Mesenteric fat pad (tissue), 1 donor: ENCODE measurements at regions not wholly inside any gene's neighbourhood (a gene's known extent, or its start where the extent isn't known, plus 50 kb on each side); places are given as distances from the start of the nearest gene placed in this dataset.
"Not testable (repeated sequence)": the region's sequence is repeated elsewhere in the genome, so short reads cannot be mapped to it uniquely, and the experiment has no call there.

Source experiments
- DNase-seq: peaks from one replicate; pipeline ENCODE4 v3.0.0-alpha.2; 2020; ENCODE audit warnings: low spot score
- donor health status: DM: yes; HTN: yes; CAD: no.

DNA sequence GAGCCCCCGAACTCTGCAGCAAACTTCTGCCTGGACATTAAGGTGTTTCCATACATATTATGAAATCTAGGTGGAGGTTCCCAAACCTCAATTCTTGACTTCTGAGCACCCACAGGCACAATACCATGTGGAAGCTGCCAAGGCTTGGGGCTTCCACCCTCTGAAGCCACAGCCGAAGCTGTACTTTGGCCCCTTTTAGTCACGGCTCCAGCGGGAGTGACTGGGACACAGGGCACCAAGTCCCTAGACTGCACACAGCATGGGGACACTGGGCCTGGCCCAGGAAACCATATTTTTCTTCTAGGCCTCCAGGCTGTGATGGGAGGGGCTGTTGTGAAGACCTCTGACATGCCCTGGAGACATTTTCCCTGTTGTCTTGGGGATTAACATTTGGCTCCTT is 373.8 kb downstream of the ZNF674 start:
- DNase-seq: not testable (repeated sequence)

DNA sequence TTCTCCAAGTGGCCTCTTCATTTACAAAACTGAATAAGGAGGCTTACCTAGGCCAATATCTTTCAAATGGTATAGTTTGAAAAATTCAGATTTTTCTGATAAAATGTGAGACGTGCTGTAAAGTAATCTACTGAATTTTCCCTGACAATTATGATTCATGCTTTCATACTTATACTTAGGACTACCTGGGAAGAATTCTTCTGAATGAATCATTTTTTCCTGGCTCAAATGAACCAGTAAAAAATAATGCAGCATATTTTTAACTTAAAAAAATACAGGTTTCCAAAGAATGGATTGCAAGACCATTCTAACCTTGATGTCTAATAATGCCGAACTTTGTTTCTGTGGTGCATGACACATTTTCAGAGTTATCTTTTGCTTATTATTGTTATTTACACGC is 375.4 kb downstream of the ZNF674 start:
- DNase-seq: no peak

DNA sequence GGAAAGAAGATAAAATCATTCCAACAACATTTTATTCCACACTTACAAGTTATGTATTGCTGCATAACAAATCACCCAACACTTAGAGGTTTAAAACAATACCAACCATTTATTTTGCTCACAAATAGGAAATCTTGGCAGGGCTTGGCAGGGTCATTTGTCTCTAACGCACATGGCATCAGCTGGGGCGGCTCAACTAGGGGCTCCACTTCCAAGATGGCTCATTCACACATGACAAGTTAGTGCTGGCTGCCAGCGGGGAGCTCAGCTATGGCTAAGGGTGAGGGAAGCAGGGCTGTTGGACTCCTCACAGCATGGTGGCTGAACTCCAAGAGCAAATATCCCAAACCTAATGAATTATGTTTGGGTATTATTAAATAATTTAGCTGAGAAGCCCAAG is 377.0 kb downstream of the ZNF674 start:
- DNase-seq: no peak

DNA sequence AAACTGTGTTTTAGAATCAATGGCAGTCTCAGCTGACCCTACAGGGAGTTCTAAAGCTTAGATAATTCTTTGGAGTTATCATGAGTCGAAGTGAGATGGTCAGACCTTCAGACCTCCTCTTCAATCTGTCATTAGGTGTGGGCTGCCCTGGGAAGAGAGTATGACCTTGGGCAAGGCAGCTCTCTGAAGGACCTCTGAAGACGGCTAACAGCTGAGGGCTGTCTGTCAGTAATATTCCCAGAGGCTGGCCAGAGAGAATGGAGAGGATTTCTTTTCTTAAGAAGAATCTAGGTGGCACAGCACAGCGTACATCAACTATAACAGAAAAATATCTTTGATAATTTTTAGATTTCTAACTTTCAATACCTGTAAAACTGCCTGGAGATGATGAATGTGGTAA is 379.4 kb downstream of the ZNF674 start:
- no peak for DNase-seq

DNA sequence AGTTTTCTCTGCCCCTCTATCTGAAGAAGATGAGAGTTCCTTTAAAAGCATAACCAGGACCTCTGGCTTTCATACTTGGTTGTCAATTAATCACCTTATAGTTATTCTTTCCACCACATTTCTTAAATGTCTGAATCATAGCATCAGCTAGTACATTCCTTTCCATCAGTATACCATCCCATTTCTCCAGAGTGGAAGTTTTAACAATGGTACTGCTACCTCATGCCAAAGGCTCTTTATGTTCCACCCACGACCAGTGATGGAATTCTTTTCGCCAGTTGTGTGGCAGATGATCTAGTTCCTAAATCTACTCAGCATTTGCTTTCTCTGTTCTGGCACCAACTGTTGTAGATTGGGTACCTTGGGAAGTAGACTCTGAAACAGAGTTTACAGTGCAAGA is 379.8 kb downstream of the ZNF674 start:
- DNase-seq: no peak

DNA sequence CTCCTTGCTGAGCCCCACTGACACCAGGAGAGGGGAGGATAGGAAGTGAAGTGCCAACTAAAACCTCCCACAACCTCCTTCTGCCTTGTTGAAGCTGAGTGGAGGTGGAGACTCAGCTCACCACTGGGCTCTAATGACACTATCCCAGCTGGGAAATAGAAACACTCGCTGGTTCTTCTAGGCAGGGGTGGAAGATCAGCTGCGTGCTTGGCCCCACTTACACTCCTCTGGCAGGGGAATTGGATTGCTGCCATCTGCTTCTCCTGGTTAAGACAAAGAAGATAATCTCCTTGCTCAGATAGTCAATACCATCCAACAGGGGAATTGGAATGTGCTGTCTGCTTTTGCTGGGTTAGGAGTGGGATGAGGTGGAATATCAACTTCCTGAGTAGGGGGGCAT is 392.5 kb downstream of the ZNF674 start:
- DNase-seq: no peak

DNA sequence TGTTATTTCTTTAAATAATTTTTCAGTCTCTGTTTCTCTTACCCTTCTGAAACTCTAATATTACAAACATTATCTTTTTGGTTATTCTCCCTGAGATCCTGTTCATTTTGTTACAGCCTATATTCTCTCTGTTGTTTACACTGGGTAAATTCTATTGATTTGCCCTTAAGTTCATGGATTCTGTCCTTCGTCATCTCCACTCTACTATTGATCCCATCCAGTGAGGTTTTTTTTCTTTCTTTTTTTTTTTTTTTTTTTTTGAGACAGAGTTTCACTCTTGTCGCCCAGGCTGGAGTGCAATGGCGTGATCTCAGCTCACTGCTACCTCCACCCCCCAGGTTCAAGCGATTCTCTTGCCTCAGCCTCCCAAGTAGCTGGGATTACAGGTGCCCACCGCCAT is 393.9 kb downstream of the ZNF674 start:
- not testable (repeated sequence) for DNase-seq

DNA sequence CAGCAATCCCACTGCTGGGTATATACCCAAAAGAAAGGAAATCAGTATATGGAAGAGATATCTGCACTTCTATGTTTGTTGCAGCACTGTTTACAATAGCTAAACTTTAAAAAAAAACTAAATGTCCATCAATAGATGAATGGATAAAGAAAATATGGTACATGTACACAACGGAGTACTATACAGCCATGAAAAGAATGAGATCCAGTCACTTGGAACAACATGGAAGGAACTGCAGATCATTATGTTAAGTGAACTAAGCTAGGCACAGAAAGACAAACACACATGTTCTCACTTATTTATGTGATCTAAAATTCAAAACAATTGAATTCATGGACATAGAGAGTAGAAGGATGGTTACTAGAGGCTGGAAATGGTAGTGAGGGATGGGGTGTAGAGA is 400.7 kb downstream of the ZNF674 start:
- DNase-seq: no peak

DNA sequence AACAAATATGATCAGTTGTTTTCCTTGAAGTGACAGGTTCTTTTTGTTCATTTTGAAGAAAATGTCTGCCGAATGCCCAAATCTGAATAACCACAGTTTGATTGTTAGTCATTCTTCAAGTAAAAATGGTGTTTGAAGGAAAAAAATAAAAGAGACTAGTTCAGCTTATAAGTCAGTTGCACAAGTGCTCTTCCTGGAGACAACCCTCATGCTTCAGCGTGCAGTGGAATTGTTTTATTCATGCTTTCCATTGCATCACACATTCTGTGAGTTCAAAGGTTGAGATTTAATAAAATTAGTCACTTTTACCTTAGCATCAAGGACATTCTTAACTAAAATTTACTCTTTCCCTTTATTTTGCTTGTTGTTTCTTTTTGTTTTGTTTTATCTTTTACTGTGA is 404.9 kb downstream of the ZNF674 start:
- no peak for DNase-seq

DNA sequence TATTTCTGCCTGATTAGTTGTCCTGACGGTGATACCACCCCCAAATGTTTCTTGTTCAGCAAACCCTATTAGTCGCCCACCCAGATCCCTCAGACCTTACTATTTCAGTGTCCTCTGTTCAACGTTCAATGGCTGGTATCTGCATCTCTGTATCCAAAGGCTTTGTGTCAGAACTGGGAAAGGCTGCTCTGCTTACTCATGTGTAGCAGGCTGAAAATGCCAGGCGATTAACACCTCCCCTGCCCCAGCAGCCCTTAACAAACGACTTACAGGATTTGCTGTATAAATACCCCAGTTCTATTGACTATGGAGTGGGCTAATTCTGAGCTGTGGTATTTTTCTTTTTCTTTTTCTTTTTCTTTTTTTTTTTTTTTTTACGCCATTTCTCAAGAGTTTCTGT is 415.0 kb downstream of the ZNF674 start:
- DNase-seq: no peak

DNA sequence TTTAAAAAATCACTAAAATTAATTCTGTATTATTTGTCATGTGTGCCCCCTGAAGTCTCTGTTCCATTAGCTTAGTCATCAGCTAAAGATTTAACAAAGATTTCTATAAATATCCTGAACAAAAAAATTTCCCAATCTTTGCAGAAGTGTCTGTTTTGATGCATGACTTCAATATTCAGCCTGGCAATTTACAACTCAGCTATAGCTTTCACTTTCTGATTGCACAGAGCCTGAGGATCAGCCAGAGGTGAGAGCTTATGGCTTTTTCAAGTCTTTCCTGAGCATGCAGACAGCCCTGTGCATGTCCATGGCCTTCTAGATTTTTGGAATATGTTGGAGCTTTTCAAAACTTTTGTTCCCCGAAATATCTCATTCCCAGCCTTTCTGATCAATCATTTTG is 420.1 kb downstream of the ZNF674 start:
- DNase-seq: no peak

DNA sequence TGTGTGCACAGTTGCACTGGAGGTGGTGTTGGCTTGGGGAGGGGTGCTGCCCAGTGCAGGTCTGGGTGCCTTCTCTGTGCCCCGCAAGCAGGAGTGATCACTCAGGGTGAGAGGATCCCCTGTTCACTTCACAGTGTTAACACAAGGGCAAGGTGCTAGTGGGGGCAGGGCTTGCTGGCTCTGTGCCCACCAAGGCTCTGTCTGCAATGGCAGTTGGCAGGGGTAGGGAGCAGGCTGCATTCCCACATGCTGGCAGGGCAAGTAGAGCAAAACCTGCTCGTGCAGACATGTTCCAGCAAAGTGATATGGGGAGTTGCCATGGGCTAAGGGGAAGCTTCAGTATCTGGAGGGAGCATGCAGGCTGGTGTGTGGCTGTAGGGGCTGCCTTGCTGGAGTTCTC is 428.0 kb downstream of the ZNF674 start:
- DNase-seq: no peak

DNA sequence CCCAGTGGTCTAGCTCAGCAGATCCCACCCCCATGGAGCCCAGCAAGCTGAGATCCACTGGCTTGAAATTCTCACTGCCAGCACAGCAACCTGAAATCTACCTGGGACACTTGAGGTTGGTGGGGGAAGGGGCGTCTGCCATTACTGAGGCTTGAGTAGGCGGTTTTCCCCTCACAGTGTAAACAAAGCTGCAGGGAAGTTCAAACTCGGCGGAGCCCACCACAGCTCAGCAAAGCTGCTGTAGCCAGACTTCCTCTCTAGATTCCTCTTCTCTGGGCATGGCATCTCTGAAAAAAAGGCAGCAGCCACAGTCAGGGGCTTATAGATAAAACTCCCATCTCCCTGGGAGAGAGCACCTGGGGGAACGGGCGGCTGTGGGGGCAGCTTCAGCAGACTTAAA is 457.9 kb downstream of the ZNF674 start:
- DNase-seq: not testable (repeated sequence)

DNA sequence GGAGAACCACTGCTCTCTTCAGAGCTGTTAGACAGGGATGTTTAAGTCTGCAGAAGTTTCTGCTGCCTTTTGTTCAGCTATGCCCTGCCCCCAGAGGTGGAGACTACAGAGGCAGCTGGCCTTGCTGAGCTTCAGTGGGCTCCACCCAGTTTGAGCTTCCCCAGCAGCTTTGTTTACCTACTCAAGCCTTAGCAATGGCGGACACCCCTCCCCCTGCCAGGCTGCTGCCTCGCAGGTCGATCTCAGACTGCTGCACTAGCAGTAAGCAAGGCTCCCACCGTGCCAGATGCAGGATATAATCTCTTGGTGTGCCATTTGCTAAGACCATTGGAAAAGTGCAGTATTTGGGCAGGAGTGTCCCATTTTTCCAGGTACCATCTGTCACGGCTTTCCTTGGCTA is 465.1 kb downstream of the ZNF674 start:
- not testable (repeated sequence) for DNase-seq

DNA sequence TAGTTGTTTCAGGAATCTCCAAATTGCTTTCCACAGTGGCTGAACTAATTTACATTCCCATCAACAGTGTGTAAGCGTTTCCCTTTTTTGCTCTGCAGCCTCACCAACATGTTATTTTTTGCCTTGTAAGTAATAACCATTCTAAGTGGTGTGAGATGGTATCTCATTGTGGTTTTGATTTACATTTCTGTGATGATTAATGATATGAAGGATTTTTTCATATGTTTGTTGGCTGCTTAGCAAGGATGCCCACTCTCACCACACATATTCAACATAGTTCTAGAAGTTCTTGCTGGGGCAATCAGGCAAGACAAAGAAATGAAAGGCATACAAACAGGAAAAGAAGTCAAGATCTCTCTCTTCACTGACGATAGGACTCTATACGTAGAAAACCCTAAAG is 472.4 kb downstream of the ZNF674 start:
- DNase-seq: no peak

DNA sequence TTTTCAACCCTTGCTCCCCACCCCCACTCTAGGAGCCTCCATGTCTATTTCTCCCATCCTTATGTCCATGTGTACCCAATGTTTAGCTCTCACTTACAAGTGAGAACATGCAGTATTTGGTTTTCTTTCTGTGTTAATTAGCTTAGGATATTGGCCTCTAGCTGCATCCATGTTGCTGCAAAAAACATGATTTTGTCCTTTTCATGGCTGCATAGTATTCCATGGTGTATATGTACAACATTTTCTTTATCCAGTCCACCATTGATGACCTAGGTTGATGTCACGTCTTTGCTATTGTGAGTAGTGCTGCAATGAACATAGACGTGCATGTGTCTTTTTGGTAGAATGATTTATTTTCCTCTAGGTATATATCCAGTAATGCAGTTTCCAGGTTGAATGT is 472.8 kb downstream of the ZNF674 start:
- no peak for DNase-seq

DNA sequence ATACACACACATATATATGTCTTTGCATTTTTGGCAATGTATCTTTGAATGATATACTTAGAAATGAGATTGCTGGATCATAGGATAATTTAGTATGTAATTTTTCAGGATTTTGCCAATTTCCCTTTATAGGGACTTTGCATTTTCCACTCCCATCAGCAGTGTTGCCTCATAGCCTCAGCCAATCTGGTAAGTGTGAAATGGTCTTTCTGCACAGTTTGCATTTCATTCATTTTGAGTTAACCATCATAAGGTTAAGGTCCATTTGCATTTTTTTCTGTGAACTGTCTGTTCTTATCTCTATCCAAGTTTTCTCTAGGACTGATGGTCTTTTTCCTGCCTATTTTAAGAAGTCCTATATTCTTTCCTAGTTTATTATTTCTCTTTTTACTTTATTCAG is 474.8 kb downstream of the ZNF674 start:
- no peak for DNase-seq

DNA sequence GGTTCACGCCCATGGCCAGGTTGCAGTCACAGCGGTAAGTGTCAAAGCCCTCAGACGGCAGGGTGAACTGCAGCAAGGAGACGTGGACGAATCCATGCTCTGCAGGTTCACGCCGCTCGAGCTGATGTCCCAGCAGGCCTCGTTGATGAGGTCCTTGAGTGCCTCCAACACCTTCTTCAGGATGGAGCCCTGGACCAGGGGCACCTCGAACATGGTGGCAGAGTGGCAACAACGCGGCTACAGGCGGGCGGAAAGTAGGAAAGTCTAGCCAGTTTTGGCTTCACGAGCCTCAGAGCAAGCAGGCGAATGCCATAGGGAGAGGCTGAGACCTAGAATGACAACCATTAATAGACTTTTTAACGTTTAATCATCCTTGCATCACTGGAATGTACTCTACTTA is 485.9 kb downstream of the ZNF674 start:
- DNase-seq: no peak

DNA sequence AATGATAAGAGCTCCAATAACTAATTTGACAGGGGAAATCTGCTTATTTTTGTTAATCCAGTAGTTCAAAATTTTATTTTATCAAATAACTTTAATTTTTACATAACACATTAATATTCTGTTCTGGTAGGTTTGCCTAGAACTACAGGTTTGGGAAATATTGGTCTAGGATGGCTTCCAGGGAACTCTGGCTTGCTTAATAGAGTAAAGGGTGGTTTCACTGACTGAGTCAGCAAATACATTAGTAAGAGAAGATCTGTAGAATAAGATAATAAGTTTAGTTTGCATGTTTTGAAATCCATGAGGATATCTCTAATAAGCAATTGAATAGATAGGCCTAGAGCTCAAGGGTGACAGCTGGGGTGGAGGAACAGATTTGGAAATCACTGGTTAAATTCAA is 500.7 kb downstream of the ZNF674 start:
- no peak for DNase-seq

DNA sequence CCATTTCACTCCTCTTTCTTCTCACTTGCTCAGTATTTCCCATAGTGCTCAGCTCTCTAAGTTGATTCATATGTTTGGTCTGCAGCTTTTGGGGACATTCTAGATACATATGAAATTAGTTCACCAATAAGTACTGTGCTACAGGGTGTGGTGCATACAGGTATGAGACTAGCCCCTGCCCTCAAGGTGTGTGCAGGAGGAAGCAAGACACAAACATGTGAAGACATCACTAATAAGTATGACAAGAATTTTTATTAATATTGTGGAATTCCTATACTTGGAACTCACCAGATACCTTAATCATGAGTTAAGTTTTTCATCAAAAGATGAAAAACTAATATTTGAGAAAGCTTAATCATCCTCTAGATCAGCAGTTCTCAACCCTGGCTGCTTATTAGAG is 505.2 kb downstream of the ZNF674 start:
- no peak for DNase-seq

DNA sequence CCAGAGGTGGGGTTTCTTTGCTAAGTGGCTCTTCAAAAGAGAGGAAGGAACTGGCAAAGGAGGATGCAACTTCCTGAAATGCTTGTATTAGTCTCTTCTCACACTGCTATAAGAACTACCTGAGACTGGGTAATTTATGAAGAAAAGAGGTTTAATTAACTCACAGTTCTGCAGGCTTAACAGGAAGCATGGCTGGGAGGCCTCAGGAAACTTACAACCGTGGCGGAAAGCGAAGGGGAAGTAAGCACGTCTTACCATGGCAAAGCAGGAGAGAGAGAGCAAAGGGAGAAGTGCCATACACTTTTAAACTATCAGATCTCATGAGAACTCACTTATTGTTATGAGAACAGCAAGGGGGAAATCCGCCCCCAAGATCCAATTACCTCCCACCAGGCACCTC is 505.7 kb downstream of the ZNF674 start:
- no peak for DNase-seq

DNA sequence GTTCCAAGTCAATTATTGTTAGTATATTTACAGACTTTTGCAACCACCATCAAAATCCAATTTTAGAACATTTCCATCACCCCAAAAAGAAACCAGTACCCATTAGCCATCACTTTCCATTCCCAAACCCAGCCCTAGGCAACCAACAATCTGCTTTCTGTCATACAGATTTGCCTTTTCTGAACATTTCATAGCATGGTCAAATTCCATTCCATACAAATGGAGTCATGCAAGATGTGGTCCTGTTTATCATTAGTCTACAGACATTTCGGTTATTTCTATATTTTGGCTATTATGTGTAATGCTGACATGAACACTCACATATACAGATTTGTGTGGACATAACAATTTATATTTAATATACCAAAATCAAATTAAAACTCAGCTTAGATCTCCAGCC is 508.7 kb downstream of the ZNF674 start:
- no peak for DNase-seq

DNA sequence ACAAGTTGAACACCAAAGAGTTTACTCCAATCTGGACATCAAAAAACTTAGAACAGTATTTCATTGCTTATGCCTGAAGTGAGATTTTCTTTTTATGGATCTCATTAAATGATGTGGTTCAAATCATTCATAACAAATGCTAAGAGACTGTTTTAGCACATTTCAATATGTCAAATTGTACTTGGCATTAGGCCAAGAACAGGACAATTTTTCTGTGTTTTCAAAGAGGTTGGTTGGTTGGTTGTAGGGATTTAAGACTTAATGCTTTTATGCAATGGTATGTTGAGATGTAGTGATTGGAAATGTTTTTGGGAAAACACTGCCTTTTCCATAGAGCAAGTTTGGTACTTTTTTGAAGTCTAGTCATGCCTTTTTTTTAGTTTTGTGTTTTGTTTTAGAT is 510.4 kb downstream of the ZNF674 start:
- no peak for DNase-seq

DNA sequence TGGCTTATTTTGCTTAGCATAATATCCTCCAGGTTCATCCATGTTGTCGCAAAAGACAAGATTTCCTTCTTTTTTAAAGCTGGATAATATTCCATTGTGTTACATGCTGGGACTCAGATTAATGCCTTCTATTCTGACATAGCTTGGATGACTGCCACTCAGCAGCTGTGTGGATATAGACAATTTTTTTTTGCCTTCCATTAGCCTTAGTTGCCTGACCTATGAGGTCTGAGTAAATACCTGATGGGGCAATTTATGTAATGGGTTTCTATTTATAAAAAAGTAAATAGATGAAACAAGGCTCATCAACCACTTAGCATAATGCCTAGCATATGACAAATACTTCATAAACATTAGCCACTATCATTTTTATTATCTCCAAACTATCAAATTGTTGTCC is 515.4 kb downstream of the ZNF674 start:
- DNase-seq: no peak

DNA sequence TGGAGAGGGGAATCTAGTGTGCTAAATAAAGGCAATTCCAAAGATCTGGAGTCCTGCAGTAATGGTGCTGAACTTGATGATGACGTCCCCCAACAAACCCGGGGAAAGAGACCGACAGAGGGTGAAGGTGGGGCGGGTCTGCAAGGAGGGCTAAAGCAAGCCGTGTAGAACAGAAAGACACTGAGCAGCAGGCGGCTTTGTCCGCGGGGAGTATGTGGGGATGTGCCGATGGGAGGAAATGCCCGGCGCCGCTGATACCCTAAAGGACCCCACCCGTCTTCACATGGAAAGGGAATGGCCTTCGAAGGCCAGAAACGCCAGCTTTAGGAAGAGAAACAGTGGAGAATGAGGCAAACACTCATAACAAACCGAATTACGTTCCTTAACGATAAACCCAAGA is 528.9 kb downstream of the ZNF674 start:
- no peak for DNase-seq
